GM21786 (cell line): ENCODE measurements at regions not wholly inside any gene's neighbourhood (a gene's known extent, or its start where the extent isn't known, plus 50 kb on each side); places are given as distances from the start of the nearest gene placed in this dataset.

Source experiments
- ATAC-seq: cut with Tn5 transposase; IDR thresholded peaks from one replicate; pipeline ENCODE4 v1.9.1; 2021; ENCODE audit not compliant: unreplicated experiment

GRCh38 chr4:148776941-148777340 is 334.7 kb upstream of the NR3C2 start:
- ATAC-seq = no peak

- no peak for ATAC-seq
These were observed 331.9 kb upstream of the NR3C2 start for GRCh38 chr4:148774134-148774533.

- ATAC-seq = no peak
These were observed 331.1 kb upstream of the NR3C2 start for GRCh38 chr4:148773313-148773712.

GRCh38 chr4:148770848-148771247 is 328.6 kb upstream of the NR3C2 start:
- no peak for ATAC-seq

- no peak for ATAC-seq
These were observed 328.2 kb upstream of the NR3C2 start for GRCh38 chr4:148770377-148770776.

GRCh38 chr4:148764720-148765119 is 322.5 kb upstream of the NR3C2 start:
- ATAC-seq = no peak

- ATAC-seq = no peak
These were observed 315.0 kb upstream of the NR3C2 start for GRCh38 chr4:148757171-148757570.

GRCh38 chr4:148749403-148749802 is 307.2 kb upstream of the NR3C2 start:
- ATAC-seq = no peak

- no peak for ATAC-seq
These were observed 305.6 kb upstream of the NR3C2 start for GRCh38 chr4:148747721-148748268.

- ATAC-seq = no peak
These were observed 298.5 kb upstream of the NR3C2 start for GRCh38 chr4:148740701-148741100.

GRCh38 chr4:148737061-148737770 is 295.0 kb upstream of the NR3C2 start:
- ATAC-seq = no peak

GRCh38 chr4:148735432-148736155 is 293.4 kb upstream of the NR3C2 start:
- ATAC-seq = peak; percentile 72

GRCh38 chr4:148730766-148731165 is 288.6 kb upstream of the NR3C2 start:
- ATAC-seq = no peak

- no peak for ATAC-seq
These were observed 287.9 kb upstream of the NR3C2 start for GRCh38 chr4:148730082-148730640.

GRCh38 chr4:148717988-148718387 is 275.8 kb upstream of the NR3C2 start:
- no peak for ATAC-seq

- no peak for ATAC-seq
These were observed 274.3 kb upstream of the NR3C2 start for GRCh38 chr4:148716431-148717052.

GRCh38 chr4:148704291-148704690 is 262.1 kb upstream of the NR3C2 start:
- no peak for ATAC-seq

- ATAC-seq = no peak
These were observed 252.5 kb upstream of the NR3C2 start for GRCh38 chr4:148694702-148695101.

- no peak for ATAC-seq
These were observed 251.9 kb upstream of the NR3C2 start for GRCh38 chr4:148693913-148694649.

GRCh38 chr4:148692242-148692641 is 250.0 kb upstream of the NR3C2 start:
- no peak for ATAC-seq

GRCh38 chr4:148686449-148686848 is 244.2 kb upstream of the NR3C2 start:
- ATAC-seq = no peak
